ENCODE measurements at regions not wholly inside any gene's neighbourhood (a gene's known extent, or its start where the extent isn't known, plus 50 kb on each side); places are given as distances from the start of the nearest gene placed in this dataset.

- TF ChIP-seq, protein P1, sequence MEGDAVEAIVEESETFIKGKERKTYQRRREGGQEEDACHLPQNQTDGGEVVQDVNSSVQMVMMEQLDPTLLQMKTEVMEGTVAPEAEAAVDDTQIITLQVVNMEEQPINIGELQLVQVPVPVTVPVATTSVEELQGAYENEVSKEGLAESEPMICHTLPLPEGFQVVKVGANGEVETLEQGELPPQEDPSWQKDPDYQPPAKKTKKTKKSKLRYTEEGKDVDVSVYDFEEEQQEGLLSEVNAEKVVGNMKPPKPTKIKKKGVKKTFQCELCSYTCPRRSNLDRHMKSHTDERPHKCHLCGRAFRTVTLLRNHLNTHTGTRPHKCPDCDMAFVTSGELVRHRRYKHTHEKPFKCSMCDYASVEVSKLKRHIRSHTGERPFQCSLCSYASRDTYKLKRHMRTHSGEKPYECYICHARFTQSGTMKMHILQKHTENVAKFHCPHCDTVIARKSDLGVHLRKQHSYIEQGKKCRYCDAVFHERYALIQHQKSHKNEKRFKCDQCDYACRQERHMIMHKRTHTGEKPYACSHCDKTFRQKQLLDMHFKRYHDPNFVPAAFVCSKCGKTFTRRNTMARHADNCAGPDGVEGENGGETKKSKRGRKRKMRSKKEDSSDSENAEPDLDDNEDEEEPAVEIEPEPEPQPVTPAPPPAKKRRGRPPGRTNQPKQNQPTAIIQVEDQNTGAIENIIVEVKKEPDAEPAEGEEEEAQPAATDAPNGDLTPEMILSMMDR (IDR thresholded peaks at IDR 0.05) = no peak
- TF ChIP-seq POLR2A (IDR thresholded peaks at IDR 0.05) = no peak
These were observed 357.3 kb upstream of the NDST4 start for GRCh38 chr4:115470763-115471162.

All from tibial nerve (tissue), 3 donors.